ENCODE measurements at regions not wholly inside any gene's neighbourhood (a gene's known extent, or its start where the extent isn't known, plus 50 kb on each side); places are given as distances from the start of the nearest gene placed in this dataset.

GRCh38 chr10:110356628-110357245 is 52.0 kb upstream of the SMNDC1 start (continued):
- peak; percentile 98 for TF ChIP-seq CHD2 (IDR thresholded peaks at IDR 0.05; ENCODE audit: borderline replicate concordance, low read depth, low read length)

GRCh38 chr10:110357252-110357780 is 52.6 kb upstream of the SMNDC1 start:
- ChIA-PET POLR2A (interaction anchor here (0.9 to 6.4 kb wide), 11 partner anchors 10 to 484 kb away, joined by 3 to 102 read pairs (median 5); partner anchors contain the start of gene DUSP5), CTCF (interaction anchor here (1.3 to 8.7 kb wide), 7 partner anchors 9 to 189 kb away, joined by 5 to 251 read pairs (median 85); partner anchors contain the start of gene DUSP5), SMC1A (ENCODE audit: uncharacterized antibody, unreplicated experiment) (interaction anchor here (0.8 to 11.1 kb wide), 20 partner anchors 10 to 214 kb away, joined by 3 to 283 read pairs (median 9); partner anchors contain the start of gene DUSP5), RAD21 (ENCODE audit: unreplicated experiment) (interaction anchor here (0.9 to 6.9 kb wide), 13 partner anchors 9 to 188 kb away, joined by 3 to 325 read pairs (median 10); partner anchors contain the start of gene DUSP5)
- intact Hi-C loops (cut with micrococcal nuclease; ENCODE audit: unreplicated experiment), result loop anchor here (2.0 kb wide), 1 partner anchor 179 kb away; no protein-coding TSS in a partner anchor
- Histone ChIP-seq H3K27me3 (replicated peaks in 1 of 2; ENCODE audit: control insufficient read depth in 2 of 2, insufficient read depth in 2 of 2, low read length in 1 of 2) (no peaks in the 10 kb centered on the region), H3K4me1 (ENCODE audit: control insufficient read depth, insufficient read depth, low read length) (peaks cover 66% of the 10 kb centered on the region), H3K27ac (ENCODE audit: control insufficient read depth, insufficient read depth) (peak overlapping the region; percentile 100), H3K36me3 (ENCODE audit: control insufficient read depth in 2 of 2, insufficient read depth in 2 of 2, low read length in 1 of 2) (no peaks in the 10 kb centered on the region), H3K4me2 (ENCODE audit: control insufficient read depth, insufficient read depth) (peak overlapping the region; percentile 100), H2AFZ (ENCODE audit: control insufficient read depth, low read depth, low read length) (no peak overlapping the region), H4K20me1 (ENCODE audit: control insufficient read depth, insufficient read depth) (no peaks in the 10 kb centered on the region), H3K9ac (ENCODE audit: control insufficient read depth, insufficient read depth, low read length) (peak overlapping the region; percentile 98), H3K4me3 (peak overlapping the region; percentile 58; the same call in 1 of the 2 replicates), H3K9me3 (replicated peaks; ENCODE audit: control insufficient read depth, insufficient read depth, low read length) (no peaks in the 10 kb centered on the region; the same call in 2 of the 3 replicates), H3K79me2 (ENCODE audit: control insufficient read depth, insufficient read depth, low read length) (no peaks in the 10 kb centered on the region)
- under 1% methylated on average over 17 of the region's 17 CpGs for WGBS (ENCODE audit: insufficient coverage, insufficient replicate concordance, low lambda C conversion rate, missing lambda C conversion rate)
- in situ Hi-C loops (cut with MboI), result loop anchor here (5.0 kb wide), 2 partner anchors 55 to 145 kb away; no protein-coding TSS in a partner anchor
- FAIRE-seq (no peak), DNase-seq (ENCODE audit: low read depth, low spot score) (peak; percentile 62), ATAC-seq (peak; percentile 40)
- TSS peak; percentile 83 for BruUV-seq (replicated peaks)
- TF ChIP-seq POLR2AphosphoS2 (IDR thresholded peaks at IDR 0.05; ENCODE audit: low read depth, low read length) (no peak; the same call in 1 of the 2 replicates), PRDM15 (CRISPR knock-in tag; IDR thresholded peaks at IDR 0.05) (no peak), ATF7 (IDR thresholded peaks at IDR 0.05; ENCODE audit: low read depth) (peak; percentile 12; the same call in 1 of the 2 replicates), SUPT20H (IDR thresholded peaks at IDR 0.05; ENCODE audit: borderline replicate concordance, control insufficient read depth, low read depth, low read length) (no peak), MEF2B (IDR thresholded peaks at IDR 0.05; ENCODE audit: partially characterized antibody, poor library complexity, severe bottlenecking) (no peak), BRCA1 (IDR thresholded peaks at IDR 0.05; ENCODE audit: low read depth, low read length) (no peak), YY1 (IDR thresholded peaks at IDR 0.05; ENCODE audit: low read depth, low read length) (no peak), WRNIP1 (IDR thresholded peaks at IDR 0.05; ENCODE audit: borderline replicate concordance, low read depth, low read length) (no peak), SMARCA5 (IDR thresholded peaks at IDR 0.05) (peak; percentile 6; the same call in 1 of the 2 replicates), SKIL (IDR thresholded peaks at IDR 0.05; ENCODE audit: low read depth, poor library complexity, severe bottlenecking) (peak; percentile 52), STAT3 (IDR thresholded peaks at IDR 0.05; ENCODE audit: low read depth, low read length) (no peak), NFIC (IDR thresholded peaks at IDR 0.05; ENCODE audit: low read depth, low read length) (no peak), SMC3 (IDR thresholded peaks at IDR 0.05; ENCODE audit: borderline replicate concordance, low read length) (peak; percentile 8; the same call in 1 of the 2 replicates), JUND (IDR thresholded peaks at IDR 0.05; ENCODE audit: low read depth, low read length) (0 out of 2 replicates have a peak, but pooled peaks have one; percentile 44), RB1 (IDR thresholded peaks at IDR 0.05; ENCODE audit: borderline replicate concordance) (no peak; the same call in 1 of the 2 replicates)
